NT2/D1 (cell line): ENCODE measurements at regions not wholly inside any gene's neighbourhood (a gene's known extent, or its start where the extent isn't known, plus 50 kb on each side); places are given as distances from the start of the nearest gene placed in this dataset.
"Not testable (repeated sequence)": the region's sequence is repeated elsewhere in the genome, so short reads cannot be mapped to it uniquely, and the experiment has no call there.

ENCODE experiments used
- SUZ12 ChIP-seq: IDR thresholded peaks from 2 replicates; pipeline ENCODE4 v1.6.1; 2011; ENCODE audit not compliant: insufficient read length, insufficient read depth; ENCODE audit errors: extremely low read depth
- ZNF274 ChIP-seq: IDR thresholded peaks from 2 replicates; pipeline ENCODE4 v1.6.1; 2011; ENCODE audit warnings: mild to moderate bottlenecking, low read depth, low read length

GRCh38 chr9:67153501-67153900 lies 161.2 kb upstream of the SPATA31A3 start:
- TF ChIP-seq ZNF274, SUZ12: not testable (repeated sequence)
